Activated CD4-positive, alpha-beta memory T cell treated with anti-CD3 and anti-CD28 coated beads, Interleukin-2, amount 10 ng/mL, durations not matched to agents 7 days and 5 days (primary cell): ENCODE measurements at regions not wholly inside any gene's neighbourhood (a gene's known extent, or its start where the extent isn't known, plus 50 kb on each side); places are given as distances from the start of the nearest gene placed in this dataset.
"Not testable (repeated sequence)": the region's sequence is repeated elsewhere in the genome, so short reads cannot be mapped to it uniquely, and the experiment has no call there.

Experiments used
- CTCF ChIA-PET: fragments of 350-600 bp; sonication (Branson Sonifier 250); formaldehyde crosslinking; loops from one replicate; lab custom pipeline; 2021; ENCODE audit warnings: antibody characterized with exemption, inconsistent platforms; lab: Charles Lee
- POLR2A ChIA-PET: fragments of 350-600 bp; sonication (Branson Sonifier 250); formaldehyde crosslinking; loops from one replicate; lab custom pipeline; 2021; ENCODE audit warnings: antibody characterized with exemption; lab: Charles Lee
- DNase-seq: peaks from one replicate; pipeline ENCODE4 v3.0.0-alpha.2; 2020
- H3K27ac Mint-ChIP-seq: one replicate; pipeline ENCODE4 v1.8.0; 2021; ENCODE audit warnings: mild to moderate bottlenecking, mixed read lengths
- H3K27me3 Mint-ChIP-seq: one replicate; pipeline ENCODE4 v1.8.0; 2021; ENCODE audit warnings: mixed read lengths
- H3K36me3 Mint-ChIP-seq: one replicate; pipeline ENCODE4 v1.8.0; 2021; ENCODE audit warnings: low read depth, mixed read lengths
- H3K4me1 Mint-ChIP-seq: one replicate; pipeline ENCODE4 v1.8.0; 2021; ENCODE audit warnings: mixed read lengths
- H3K4me3 Mint-ChIP-seq: one replicate; pipeline ENCODE4 v1.8.0; 2021; ENCODE audit warnings: mild to moderate bottlenecking, mixed read lengths
- H3K9me3 Mint-ChIP-seq: one replicate; pipeline ENCODE4 v1.8.0; 2021; ENCODE audit warnings: mixed read lengths

DNA sequence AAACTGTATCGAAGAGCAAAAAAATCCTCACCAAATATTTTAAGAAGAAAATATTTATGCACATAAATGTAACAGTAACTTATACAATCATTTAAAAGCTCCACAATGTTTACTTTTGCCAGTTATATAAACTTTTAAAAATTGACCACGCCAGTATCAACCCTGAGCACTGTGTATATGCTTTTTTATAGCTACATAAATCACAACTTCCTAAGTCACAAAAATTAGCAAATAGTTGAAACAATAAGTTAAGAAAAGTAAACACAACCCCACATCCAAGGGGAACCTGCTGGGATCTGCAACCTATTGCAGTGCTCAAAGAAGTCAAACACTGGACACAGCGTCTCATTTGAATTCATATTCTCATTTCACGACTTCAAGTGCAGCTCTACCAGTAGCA, 89.8 kb upstream of the DST start:
- ChIA-PET POLR2A (no interaction called here), CTCF (no interaction called here)
- DNase-seq: no peak
- H3K9me3 Mint-ChIP-seq: no peaks in the 10 kb centered on the region
- peaks cover 4% of the 10 kb centered on the region for H3K27me3 Mint-ChIP-seq
- no peaks in the 10 kb centered on the region for H3K4me1 Mint-ChIP-seq
- no peaks in the 10 kb centered on the region for H3K36me3 Mint-ChIP-seq
- no peak overlapping the region for H3K4me3 Mint-ChIP-seq
- no peak overlapping the region for H3K27ac Mint-ChIP-seq

DNA sequence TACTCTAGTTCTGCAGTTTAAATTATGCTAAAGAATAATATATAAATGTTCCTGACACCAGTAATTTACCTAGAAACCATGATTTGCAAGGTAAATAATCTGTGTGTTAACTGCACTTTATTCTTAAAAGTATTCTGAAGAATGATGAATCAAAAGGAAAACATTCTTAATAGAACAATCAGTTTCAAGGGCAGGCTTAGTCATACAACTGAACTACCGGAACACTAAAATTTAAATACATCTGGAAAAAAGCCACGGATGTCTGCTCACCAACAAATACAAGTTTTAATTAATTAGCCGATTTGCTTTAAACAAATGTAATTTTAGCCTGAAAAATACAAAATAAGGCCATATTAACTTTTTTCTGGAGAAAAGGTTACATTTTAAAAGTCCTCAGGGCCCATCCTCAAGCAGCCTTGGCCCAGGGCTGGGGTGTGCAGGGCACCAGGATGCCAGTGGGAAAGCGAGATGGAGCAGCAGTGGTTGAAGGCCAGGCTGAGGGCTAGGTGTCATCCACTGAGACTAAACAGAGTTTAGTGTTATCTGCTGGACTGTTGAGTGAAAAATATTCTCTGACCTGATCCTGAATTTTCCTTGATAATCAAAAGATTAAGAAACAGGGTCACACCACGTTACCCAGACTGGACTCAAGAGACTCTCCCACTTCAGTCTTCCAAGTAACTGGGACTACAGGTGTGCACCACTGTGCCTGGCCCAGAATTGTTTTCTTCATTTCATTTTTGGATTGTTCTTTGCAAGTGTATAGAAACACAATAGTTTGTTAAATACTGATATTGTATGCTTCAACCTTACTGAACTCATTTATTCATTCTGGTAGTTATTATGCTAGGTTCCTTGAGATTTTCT, 88.2 kb upstream of the DST start:
- no peaks in the 10 kb centered on the region for H3K9me3 Mint-ChIP-seq
- POLR2A ChIA-PET: no interaction called here
- H3K27me3 Mint-ChIP-seq: peaks cover 4% of the 10 kb centered on the region

DNA sequence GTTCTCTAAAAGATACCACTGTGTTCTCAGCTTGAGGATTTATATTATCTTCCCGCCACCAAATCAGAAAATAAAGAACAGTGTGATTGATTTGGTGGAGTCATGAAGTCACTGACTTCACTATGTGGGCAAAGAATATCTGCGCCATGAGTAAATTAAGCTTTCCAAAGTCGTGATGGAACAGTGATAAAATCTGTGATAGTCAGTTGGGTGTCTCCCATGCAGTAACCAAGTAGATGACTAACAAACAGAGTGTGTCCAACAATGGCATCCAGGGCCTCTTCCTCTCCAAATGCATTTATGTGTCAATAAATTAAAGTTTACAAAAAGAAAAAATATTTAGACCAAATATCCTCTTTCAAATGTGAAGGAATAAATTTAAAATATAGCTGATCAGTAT, 87.0 kb upstream of the DST start:
- H3K9me3 Mint-ChIP-seq: no peaks in the 10 kb centered on the region
- no peak for DNase-seq
- H3K27ac Mint-ChIP-seq: no peak overlapping the region
- no peaks in the 10 kb centered on the region for H3K36me3 Mint-ChIP-seq
- H3K27me3 Mint-ChIP-seq: peaks cover 4% of the 10 kb centered on the region
- no peaks in the 10 kb centered on the region for H3K4me1 Mint-ChIP-seq
- CTCF ChIA-PET: interaction anchor here (1.1 kb wide), 1 partner anchor 122 kb away, joined by 3 read pairs; no protein-coding TSS in a partner anchor
- H3K4me3 Mint-ChIP-seq: no peak overlapping the region
- POLR2A ChIA-PET: no interaction called here

More for the DNA sequence above, 88.2 kb upstream of the DST start:
- Mint-ChIP-seq H3K27ac (no peak overlapping the region), H3K36me3 (no peaks in the 10 kb centered on the region), H3K4me3 (no peak overlapping the region), H3K4me1 (no peaks in the 10 kb centered on the region)
- CTCF ChIA-PET: no interaction called here
- no peak for DNase-seq

DNA sequence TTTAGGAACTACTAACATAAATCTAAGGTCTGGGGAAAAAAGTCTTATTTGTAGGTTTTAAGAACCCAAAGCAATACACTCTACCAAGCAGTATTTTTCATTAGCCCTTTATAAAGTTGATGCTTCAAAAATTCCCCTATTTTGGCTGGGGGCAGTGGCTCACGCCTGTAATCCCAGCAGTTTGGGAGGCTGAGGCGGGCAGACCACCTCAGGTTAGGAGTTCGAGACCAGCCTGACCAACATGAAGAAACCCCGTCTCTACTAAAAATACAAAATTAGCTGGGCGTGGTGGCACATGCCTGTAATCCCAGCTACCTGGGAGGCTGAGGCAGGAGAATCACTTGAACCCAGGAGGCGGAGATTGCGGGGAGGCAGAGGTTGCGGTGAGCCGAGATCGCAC, 86.5 kb upstream of the DST start:
- H3K27ac Mint-ChIP-seq, DNase-seq, H3K9me3 Mint-ChIP-seq, H3K4me3 Mint-ChIP-seq, H3K4me1 Mint-ChIP-seq, H3K36me3 Mint-ChIP-seq, H3K27me3 Mint-ChIP-seq, POLR2A ChIA-PET: not testable (repeated sequence)
- CTCF ChIA-PET: interaction anchor here (1.1 kb wide), 1 partner anchor 122 kb away, joined by 3 read pairs; no protein-coding TSS in a partner anchor

DNA sequence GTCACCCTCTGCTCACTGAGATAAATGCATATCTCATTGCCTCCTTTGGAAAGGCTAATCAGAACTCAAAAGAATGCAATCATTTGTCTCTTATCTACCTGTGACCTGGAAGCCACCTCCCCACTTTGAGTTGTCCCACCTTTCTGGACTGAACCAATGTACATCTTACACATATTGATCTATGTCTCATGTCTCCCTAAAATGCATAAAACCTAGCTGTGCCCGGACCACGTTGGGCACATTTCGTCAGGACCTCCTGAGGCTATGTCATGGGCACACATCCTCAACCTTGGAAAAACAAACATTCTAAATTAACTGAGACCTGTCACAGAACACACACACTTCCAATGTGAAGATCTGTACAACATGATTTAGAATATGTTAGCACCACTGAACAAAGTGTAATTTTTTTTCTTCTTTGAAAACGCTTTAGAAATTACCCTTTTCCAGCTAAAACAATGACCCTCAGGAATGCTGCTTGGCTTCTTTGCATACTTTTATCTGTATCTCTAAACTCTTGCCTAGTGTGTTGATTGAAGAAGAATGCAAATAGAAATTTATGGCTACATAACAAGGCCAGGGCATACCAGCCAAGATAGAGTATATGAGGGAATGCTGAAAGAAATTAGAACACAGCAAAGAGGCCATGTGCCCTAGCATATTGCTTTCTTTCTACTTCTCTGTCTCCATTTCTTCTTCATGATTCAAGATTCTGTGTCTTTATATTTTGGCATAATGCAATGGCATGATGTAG, 84.6 kb upstream of the DST start:
- Mint-ChIP-seq H3K9me3 (no peaks in the 10 kb centered on the region), H3K4me3 (no peak overlapping the region), H3K4me1 (no peaks in the 10 kb centered on the region), H3K27me3 (peaks cover 2% of the 10 kb centered on the region), H3K36me3 (no peaks in the 10 kb centered on the region), H3K27ac (no peak overlapping the region)
- DNase-seq: no peak
- ChIA-PET POLR2A (no interaction called here), CTCF (no interaction called here)

DNA sequence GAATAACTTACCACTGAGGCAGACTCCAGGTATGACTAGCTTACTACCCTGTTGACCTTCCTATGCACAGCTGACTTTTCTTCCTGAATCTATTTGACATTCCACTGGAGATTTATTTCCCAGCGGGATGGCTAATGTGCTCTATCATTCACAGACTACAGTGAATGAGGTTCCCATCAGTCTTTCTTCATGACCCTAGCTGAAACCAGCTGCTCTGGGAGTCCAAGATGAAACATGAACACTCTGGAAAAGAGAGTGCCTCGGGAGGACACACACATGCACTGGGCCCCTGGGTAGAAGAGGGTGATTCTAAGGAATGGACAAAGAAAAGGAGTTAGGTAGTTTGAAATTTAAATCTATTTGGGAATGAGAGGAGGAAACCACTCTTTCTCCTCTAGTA, 82.6 kb upstream of the DST start:
- CTCF ChIA-PET: interaction anchor here (0.7 kb wide), 1 partner anchor 17 kb away, joined by 3 read pairs; no protein-coding TSS in a partner anchor
- H3K36me3 Mint-ChIP-seq: no peaks in the 10 kb centered on the region
- no peak overlapping the region for H3K4me3 Mint-ChIP-seq
- no peaks in the 10 kb centered on the region for H3K27me3 Mint-ChIP-seq
- POLR2A ChIA-PET: no interaction called here
- H3K9me3 Mint-ChIP-seq: no peaks in the 10 kb centered on the region
- DNase-seq: no peak
- H3K4me1 Mint-ChIP-seq: no peaks in the 10 kb centered on the region
- no peak overlapping the region for H3K27ac Mint-ChIP-seq

DNA sequence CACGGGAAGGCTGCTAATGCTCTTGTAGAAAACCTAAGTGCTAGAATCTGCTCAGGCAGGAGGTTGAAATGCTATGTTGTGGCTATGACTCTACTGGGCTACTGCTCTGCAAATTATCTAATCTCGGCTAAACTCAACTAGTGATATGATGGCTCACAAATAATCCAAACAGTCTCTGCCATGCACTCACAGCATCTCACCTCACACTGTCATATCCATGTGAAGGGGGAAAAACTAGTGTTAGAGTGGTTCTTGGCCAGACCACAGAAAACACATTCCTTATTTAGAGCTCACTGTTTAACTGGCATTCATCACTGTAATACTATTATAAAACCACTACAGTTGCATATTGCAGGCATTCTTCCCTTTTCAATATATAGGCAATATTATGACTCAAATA, 81.8 kb upstream of the DST start:
- H3K9me3 Mint-ChIP-seq: no peaks in the 10 kb centered on the region
- no peak for DNase-seq
- no peaks in the 10 kb centered on the region for H3K27me3 Mint-ChIP-seq
- ChIA-PET CTCF (interaction anchor here (0.7 kb wide), 1 partner anchor 16 kb away, joined by 3 read pairs; no protein-coding TSS in a partner anchor), POLR2A (no interaction called here)
- no peak overlapping the region for H3K27ac Mint-ChIP-seq
- no peaks in the 10 kb centered on the region for H3K36me3 Mint-ChIP-seq
- no peaks in the 10 kb centered on the region for H3K4me1 Mint-ChIP-seq
- H3K4me3 Mint-ChIP-seq: no peak overlapping the region

DNA sequence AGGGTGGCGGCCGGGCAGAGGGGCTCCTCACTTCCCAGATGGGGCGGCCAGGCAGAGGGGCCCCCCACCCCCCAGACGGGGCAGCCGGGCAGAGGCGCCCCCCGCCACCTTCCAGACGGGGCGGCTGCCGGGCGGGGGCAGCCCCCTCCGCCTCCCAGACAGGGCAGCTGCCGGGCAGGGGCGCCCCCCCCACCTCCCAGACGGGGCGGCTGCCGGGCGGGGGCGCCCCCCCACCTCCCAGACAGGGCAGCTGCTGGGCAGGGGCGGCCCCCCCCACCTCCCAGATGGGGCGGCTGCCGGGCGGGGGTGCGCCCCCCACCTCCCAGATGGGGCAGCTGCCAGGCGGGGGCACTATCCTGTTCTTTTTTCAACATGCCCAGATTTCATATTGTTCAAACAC, 78.2 kb upstream of the DST start:
- no peak overlapping the region for H3K27ac Mint-ChIP-seq
- no peaks in the 10 kb centered on the region for H3K4me1 Mint-ChIP-seq
- POLR2A ChIA-PET: no interaction called here
- DNase-seq: no peak
- CTCF ChIA-PET: no interaction called here
- H3K9me3 Mint-ChIP-seq: no peaks in the 10 kb centered on the region
- no peaks in the 10 kb centered on the region for H3K27me3 Mint-ChIP-seq
- H3K36me3 Mint-ChIP-seq: no peaks in the 10 kb centered on the region
- no peak overlapping the region for H3K4me3 Mint-ChIP-seq

DNA sequence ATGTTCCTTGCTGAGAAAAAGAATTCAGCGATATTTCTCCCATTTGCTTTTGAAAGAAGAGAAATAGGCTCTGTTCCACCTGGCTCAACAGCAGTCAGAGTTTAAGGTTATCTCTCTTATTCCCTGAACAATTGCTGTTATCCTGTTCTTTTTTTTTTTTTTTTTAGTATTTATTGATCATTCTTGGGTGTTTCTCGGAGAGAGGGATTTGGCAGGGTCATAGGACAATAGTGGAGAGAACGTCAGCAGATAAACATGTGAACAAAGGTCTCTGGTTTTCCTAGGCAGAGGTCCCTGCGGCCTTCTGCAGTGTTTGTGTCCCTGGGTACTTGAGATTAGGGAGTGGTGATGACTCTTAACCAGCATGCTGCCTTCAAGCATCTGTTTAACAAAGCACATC, 77.5 kb upstream of the DST start:
- H3K4me3 Mint-ChIP-seq, H3K27me3 Mint-ChIP-seq, H3K4me1 Mint-ChIP-seq, H3K36me3 Mint-ChIP-seq, H3K9me3 Mint-ChIP-seq, CTCF ChIA-PET, POLR2A ChIA-PET, DNase-seq, H3K27ac Mint-ChIP-seq: not testable (repeated sequence)

DNA sequence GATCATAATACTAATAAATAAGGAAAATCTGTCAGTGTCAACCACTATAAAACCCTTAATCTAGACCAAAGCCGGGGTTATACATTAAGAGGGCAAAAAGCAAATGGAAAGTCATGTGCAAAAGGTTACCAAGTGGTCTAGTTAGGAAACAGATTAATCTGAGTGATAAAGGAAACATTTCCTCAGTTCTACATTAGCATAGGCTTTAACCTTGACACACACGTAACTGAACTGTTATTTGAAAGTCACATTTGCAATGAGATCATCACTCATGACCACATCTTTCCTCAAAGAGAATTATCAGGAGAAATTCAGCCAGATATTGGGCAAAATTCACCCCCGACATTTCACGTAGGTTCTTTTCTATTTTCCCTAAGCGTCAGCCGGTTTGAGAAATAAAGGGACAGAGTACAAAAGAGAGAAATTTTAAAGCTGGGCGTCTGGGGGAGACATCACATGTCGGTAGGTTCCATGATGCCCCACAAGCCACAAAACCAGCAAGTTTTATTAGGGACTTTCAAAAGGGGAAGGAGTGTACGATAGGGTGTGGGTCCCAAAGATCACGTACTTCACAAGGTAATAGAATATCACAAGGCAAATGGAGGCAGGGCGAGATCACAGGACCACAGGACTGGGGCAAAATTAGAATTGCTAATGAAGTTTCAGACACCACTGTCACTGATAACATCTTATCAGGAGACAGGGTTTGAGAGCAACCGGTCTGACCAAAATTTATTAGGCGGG, 76.8 kb upstream of the DST start:
- H3K4me1 Mint-ChIP-seq, H3K27me3 Mint-ChIP-seq, H3K9me3 Mint-ChIP-seq, DNase-seq, H3K36me3 Mint-ChIP-seq, CTCF ChIA-PET, POLR2A ChIA-PET, H3K27ac Mint-ChIP-seq, H3K4me3 Mint-ChIP-seq: not testable (repeated sequence)

DNA sequence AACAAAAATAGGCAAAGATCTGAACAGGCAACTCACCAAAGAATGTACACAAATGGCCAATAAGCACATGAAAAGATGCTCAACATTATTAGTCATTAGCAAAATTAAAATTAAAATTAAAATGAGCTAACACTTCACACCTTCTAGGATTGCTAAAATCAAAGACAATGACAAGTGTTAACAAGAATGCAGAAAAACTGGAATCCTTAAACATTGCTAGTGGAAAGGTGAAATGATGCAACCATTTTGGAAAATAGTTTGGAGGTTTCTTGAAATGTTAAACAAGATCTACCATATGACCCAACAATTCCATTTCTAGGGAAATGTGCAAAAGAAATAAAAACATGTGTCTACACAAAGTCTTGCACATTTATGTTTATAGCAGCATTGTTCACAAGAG, 75.5 kb upstream of the DST start:
- Mint-ChIP-seq H3K9me3 (no peaks in the 10 kb centered on the region), H3K4me1 (no peaks in the 10 kb centered on the region), H3K27ac (no peak overlapping the region), H3K36me3 (no peaks in the 10 kb centered on the region), H3K4me3 (no peak overlapping the region), H3K27me3 (no peaks in the 10 kb centered on the region)
- CTCF ChIA-PET: no interaction called here
- POLR2A ChIA-PET: no interaction called here
- DNase-seq: no peak

DNA sequence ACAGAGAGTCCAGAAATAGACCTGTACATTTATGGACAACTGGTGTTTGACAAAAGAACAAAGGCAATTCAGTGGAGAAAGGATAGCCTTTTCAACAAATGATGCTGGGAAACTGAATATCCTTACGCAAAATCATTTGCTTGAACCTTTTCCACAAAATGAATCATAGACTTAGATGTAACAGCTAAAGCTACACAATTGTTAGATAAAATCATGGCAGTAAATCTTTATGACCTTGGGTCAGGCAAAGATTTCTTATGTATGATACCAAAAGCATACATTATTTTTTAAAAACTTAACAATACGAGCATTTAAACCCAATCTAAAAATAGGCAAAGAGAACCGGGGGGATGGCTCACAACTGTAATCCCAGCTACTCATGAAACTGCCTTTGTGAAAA, 73.5 kb upstream of the DST start:
- no peaks in the 10 kb centered on the region for H3K36me3 Mint-ChIP-seq
- no peak overlapping the region for H3K27ac Mint-ChIP-seq
- peaks cover 2% of the 10 kb centered on the region for H3K27me3 Mint-ChIP-seq
- H3K4me3 Mint-ChIP-seq: no peak overlapping the region
- no peak for DNase-seq
- H3K9me3 Mint-ChIP-seq: no peaks in the 10 kb centered on the region
- POLR2A ChIA-PET: no interaction called here
- CTCF ChIA-PET: no interaction called here
- no peaks in the 10 kb centered on the region for H3K4me1 Mint-ChIP-seq

DNA sequence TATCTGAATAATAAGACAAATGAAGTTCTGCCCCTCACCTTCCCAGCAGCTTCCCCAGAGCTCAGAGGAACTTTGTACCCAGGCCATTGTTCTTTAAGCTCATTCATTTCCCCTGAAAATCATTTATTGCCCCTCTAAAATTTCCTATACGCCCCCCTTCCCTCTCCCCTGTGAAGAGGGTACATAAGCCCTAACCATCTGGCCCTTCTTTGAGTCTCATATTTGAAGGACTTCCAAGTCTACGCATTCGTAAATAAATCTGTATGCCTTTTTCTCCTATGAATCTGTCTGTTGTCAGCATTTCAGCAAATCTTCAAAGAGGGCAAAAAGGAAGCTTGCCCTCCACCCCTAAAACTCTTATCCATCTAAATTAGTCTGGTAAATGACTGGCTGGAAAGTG, 73.1 kb upstream of the DST start:
- H3K27ac Mint-ChIP-seq: no peak overlapping the region

More for the DNA sequence above, 73.1 kb upstream of the DST start:
- peaks cover 2% of the 10 kb centered on the region for H3K27me3 Mint-ChIP-seq
- ChIA-PET POLR2A (no interaction called here), CTCF (no interaction called here)
- H3K4me3 Mint-ChIP-seq: no peak overlapping the region
- H3K4me1 Mint-ChIP-seq: no peaks in the 10 kb centered on the region
- H3K9me3 Mint-ChIP-seq: no peaks in the 10 kb centered on the region
- H3K36me3 Mint-ChIP-seq: no peaks in the 10 kb centered on the region
- DNase-seq: no peak
